ENCODE measurements at regions not wholly inside any gene's neighbourhood (a gene's known extent, or its start where the extent isn't known, plus 50 kb on each side); places are given as distances from the start of the nearest gene placed in this dataset.

DNA sequence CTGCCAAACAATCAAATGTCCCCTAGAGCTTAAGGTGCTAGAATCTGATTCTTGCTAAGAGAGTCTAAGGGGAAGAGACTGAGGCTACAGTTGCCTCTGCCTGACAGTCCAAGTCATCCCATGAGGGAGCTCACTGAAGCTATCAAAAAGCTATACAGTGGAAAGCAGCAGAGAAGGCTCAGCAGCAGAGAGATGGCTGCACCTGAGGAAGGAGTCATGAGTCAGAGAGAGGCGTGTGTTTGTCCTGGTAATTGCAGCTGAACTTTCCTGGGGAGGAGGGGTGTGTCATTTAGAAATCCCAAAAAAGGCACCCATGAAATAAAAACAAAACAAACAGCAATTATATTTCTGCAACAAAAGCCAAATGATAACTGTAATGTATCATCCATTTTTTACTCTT lies 305.2 kb upstream of the UBE2E3 start:
- TF ChIP-seq CTCF (IDR thresholded peaks at IDR 0.05; ENCODE audit: insufficient read depth, low read length, poor library complexity, severe bottlenecking): no peak
- TF ChIP-seq EZH2phosphoT487 (conservative IDR thresholded peaks at IDR 0.05; ENCODE audit: low read length): no peak

All from SU-DHL-6 (cell line).